Liver (tissue), 8 donors: ENCODE measurements at regions not wholly inside any gene's neighbourhood (a gene's known extent, or its start where the extent isn't known, plus 50 kb on each side); places are given as distances from the start of the nearest gene placed in this dataset.

ENCODE experiments used
- DNase-seq: peaks from one replicate; pipeline ENCODE4 v3.0.0-alpha.2; 2017; ENCODE audit warnings: low spot score
- H3K27ac ChIP-seq, 2 donors: one replicate each; pipeline ENCODE4 v1.7.0; 2013; ENCODE audit warnings: inconsistent platforms in 2 of 2, low read length in 2 of 2, control low read depth in 1 of 2, low read depth in 1 of 2, mild to moderate bottlenecking in 1 of 2
- H3K27me3 ChIP-seq, 4 donors: one replicate each; pipeline versions ENCODE4 v1.6.1 to v1.7.0; 2013; ENCODE audit warnings: low read length in 3 of 4, inconsistent platforms in 1 of 4, mild to moderate bottlenecking in 1 of 4, moderate library complexity in 1 of 4; ENCODE audit not compliant: control insufficient read depth in 4 of 4, insufficient read depth in 4 of 4
- H3K36me3 ChIP-seq, 4 donors: one replicate each; pipeline versions ENCODE4 v1.6.1 to v1.7.0; 2013; ENCODE audit warnings: low read length in 3 of 4, mild to moderate bottlenecking in 3 of 4, low read depth in 1 of 4, moderate library complexity in 1 of 4; ENCODE audit not compliant: control insufficient read depth in 4 of 4, insufficient read depth in 3 of 4
- H3K4me1 ChIP-seq, 4 donors: one replicate each; pipeline versions ENCODE4 v1.6.1 to v1.7.0; 2013; ENCODE audit warnings: low read length in 3 of 4, mild to moderate bottlenecking in 3 of 4, moderate library complexity in 1 of 4; ENCODE audit not compliant: control insufficient read depth in 4 of 4, insufficient read depth in 4 of 4
- H3K4me3 ChIP-seq, 3 donors: one replicate each; pipeline versions ENCODE4 v1.6.1 to v1.7.0; 2013; ENCODE audit warnings: low read length in 3 of 3, control low read depth in 1 of 3, low read depth in 1 of 3, mild to moderate bottlenecking in 1 of 3
- H3K9ac ChIP-seq, 2 donors: one replicate each; pipeline ENCODE4 v1.7.0; 2013; ENCODE audit warnings: low read length in 2 of 2, mild to moderate bottlenecking in 2 of 2, moderate library complexity in 2 of 2, control low read depth in 1 of 2, low read depth in 1 of 2
- H3K9me3 ChIP-seq, 4 donors: one replicate each; pipeline versions ENCODE4 v1.6.1 to v1.7.0; 2013; ENCODE audit warnings: low read length in 3 of 4; ENCODE audit not compliant: control insufficient read depth in 4 of 4
- FOXA2 ChIP-seq: IDR thresholded peaks from 2 replicates; pipeline ENCODE4 v1.6.1; 2016; ENCODE audit warnings: antibody characterized with exemption
- HNF4A ChIP-seq, 2 donors: conservative IDR thresholded peaks; 2 replicates each; pipeline ENCODE4 v1.6.1; 2016; ENCODE audit warnings: antibody characterized with exemption in 2 of 2, mild to moderate bottlenecking in 2 of 2
- HNF4G ChIP-seq: IDR thresholded peaks from 2 replicates; pipeline ENCODE4 v1.6.1; 2016; ENCODE audit warnings: antibody characterized with exemption
- RAD21 ChIP-seq, 2 donors: IDR thresholded peaks; 2 replicates each; pipeline ENCODE4 v1.6.1; 2016; ENCODE audit warnings: antibody characterized with exemption in 2 of 2, mild to moderate bottlenecking in 2 of 2
- SP1 ChIP-seq: IDR thresholded peaks from 2 replicates; pipeline ENCODE4 v1.6.1; 2018; ENCODE audit warnings: antibody characterized with exemption, mild to moderate bottlenecking
- ZBTB33 ChIP-seq: IDR thresholded peaks from 2 replicates; pipeline ENCODE4 v1.6.1; 2016; ENCODE audit warnings: antibody characterized with exemption
- WGBS: extraction: QIAGEN DNeasy Blood & Tissue Kit; methylation state at CpG from one replicate; pipeline ENCODE4 v1.1.7; 2013; 5-methylcytosine and 5-hydroxymethylcytosine counted together
- TF ChIP-seq, protein P1 (sequence below): fragments of 150-350 bp; IDR thresholded peaks from 2 replicates; pipeline ENCODE4 v1.5.1; 2017; ENCODE audit warnings: improper control_type of control experiment, low read depth, low read length; ENCODE audit not compliant: missing input control
- TF ChIP-seq, protein P2 (sequence below): IDR thresholded peaks from 2 replicates; pipeline ENCODE4 v1.6.1; 2016; ENCODE audit warnings: antibody characterized with exemption, mild to moderate bottlenecking
- donor health status: healthy.
- donor health status: healthy.
- donor health status: healthy.
- donor health status: healthy.
- donor health status: healthy.

DNA sequence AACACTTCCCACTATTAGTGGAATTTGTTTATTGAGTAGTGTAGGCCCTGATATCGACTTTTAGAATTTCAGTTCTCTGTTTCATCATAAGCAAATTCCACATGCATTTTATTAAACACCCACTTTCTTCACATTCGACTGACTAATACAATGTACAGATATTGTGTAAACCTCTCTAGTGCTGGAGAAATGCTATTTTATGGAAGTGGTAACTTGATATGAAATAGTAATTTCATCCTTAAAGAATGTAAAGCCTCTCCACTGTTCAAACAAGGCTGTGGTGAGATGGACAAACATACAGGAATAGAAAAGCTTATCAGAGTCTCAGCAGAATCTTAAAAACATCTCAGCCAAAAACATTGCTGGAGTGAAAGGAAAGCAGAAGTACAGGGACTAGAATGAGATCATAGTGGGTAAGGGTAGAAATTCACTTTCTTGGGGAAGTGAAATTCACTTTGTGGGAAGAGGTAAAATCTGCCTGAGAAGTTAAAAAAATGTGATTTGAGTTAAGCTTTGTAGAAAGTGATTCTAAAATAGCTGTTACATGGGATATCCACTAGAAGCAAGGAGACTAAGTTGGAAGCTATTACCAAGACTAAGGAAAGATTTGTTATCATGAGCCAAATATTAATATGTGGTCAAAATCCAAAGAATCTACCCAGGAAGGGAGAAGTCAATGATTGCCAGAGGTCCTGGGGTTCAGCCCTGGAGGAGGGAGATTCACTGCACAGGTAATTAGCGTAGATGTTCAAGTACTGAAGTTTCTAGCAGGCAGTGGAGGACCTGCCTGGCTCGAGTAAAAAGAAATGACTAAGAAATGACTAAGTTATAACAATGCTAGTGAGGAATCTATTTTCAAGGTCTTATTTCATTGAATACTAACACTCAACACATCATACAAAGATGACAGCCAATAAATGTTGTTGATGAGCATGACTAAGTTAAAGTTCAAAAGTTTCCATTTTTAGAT lies 398.3 kb upstream of the FAM47C start:
- H3K27ac ChIP-seq = no peak overlapping the region
- no peak for DNase-seq
- no peaks in the 10 kb centered on the region for H3K9me3 ChIP-seq
- H3K36me3 ChIP-seq = no peaks in the 10 kb centered on the region
- no peaks in the 10 kb centered on the region for H3K4me1 ChIP-seq
- H3K9ac ChIP-seq = no peak overlapping the region
- 59% methylated on average over 4 of the region's 4 CpGs for WGBS
- H3K27me3 ChIP-seq = no peaks in the 10 kb centered on the region
- TF ChIP-seq, protein P1, sequence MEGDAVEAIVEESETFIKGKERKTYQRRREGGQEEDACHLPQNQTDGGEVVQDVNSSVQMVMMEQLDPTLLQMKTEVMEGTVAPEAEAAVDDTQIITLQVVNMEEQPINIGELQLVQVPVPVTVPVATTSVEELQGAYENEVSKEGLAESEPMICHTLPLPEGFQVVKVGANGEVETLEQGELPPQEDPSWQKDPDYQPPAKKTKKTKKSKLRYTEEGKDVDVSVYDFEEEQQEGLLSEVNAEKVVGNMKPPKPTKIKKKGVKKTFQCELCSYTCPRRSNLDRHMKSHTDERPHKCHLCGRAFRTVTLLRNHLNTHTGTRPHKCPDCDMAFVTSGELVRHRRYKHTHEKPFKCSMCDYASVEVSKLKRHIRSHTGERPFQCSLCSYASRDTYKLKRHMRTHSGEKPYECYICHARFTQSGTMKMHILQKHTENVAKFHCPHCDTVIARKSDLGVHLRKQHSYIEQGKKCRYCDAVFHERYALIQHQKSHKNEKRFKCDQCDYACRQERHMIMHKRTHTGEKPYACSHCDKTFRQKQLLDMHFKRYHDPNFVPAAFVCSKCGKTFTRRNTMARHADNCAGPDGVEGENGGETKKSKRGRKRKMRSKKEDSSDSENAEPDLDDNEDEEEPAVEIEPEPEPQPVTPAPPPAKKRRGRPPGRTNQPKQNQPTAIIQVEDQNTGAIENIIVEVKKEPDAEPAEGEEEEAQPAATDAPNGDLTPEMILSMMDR = no peak
- no peak for TF ChIP-seq HNF4A (conservative IDR thresholded peaks at IDR 0.05)
- TF ChIP-seq HNF4G = no peak
- TF ChIP-seq FOXA2 = no peak
- H3K4me3 ChIP-seq = no peak overlapping the region

DNA sequence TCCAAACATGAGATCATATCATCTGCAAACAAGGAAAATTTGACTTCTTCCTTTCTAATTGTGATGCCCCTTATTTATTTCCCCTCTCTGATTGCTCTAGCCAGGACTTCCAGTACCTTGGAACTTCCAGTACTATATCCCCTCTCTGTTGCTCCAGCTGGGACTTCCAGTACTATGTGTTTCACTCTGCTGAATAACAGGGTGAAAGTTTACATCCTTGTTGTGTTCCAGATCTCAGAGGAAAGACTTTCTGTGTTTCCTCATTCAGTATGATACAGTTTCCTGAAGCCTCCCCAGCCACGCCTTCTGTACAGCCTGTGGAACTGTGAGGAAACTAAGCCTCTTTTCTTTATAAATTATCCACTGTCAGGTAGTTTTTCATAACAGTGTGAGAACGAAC lies 381.3 kb upstream of the FAM47C start:
- TF ChIP-seq SP1 (peak; percentile 37), ZBTB33 (no peak)
- Histone ChIP-seq H3K36me3 (no peaks in the 10 kb centered on the region), H3K27me3 (no peaks in the 10 kb centered on the region), H3K4me1 (no peaks in the 10 kb centered on the region), H3K4me3 (no peak overlapping the region), H3K9ac (no peak overlapping the region), H3K9me3 (no peaks in the 10 kb centered on the region), H3K27ac (no peak overlapping the region)
- DNase-seq = no peak
- WGBS = 59% methylated on average over 2 of the region's 2 CpGs

DNA sequence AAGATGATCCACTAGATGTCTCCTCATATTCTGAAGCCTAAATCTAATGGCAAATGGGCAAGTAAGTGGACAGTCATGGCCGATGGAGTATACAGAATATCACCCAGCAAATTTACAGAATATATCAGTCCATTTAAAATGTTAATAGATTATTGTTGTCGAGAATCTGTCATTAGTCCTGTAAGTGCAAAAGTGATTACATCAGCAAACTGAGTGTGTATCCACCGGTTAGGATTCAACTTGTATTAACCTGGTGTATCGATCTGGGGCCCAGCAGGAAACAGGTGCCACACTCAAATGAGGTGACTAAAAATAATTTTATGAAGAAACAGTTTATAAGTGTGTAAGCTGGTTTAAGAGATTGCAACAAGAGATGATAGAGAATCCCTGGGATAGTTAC lies 367.9 kb upstream of the FAM47C start:
- WGBS = 55% methylated on average over 4 of the region's 4 CpGs
- Histone ChIP-seq H3K36me3 (no peaks in the 10 kb centered on the region), H3K9me3 (no peaks in the 10 kb centered on the region), H3K4me3 (no peak overlapping the region), H3K4me1 (no peaks in the 10 kb centered on the region), H3K27ac (no peak overlapping the region), H3K9ac (no peak overlapping the region), H3K27me3 (peaks cover 0 to 3% (median 0%) of the 10 kb centered on the region in 4 donors)
- TF ChIP-seq SP1 = no peak
- no peak for DNase-seq

GRCh38 chrX:36642052-36642451 lies 366.1 kb upstream of the FAM47C start:
- WGBS = 56% methylated on average over 3 of the region's 3 CpGs

More at GRCh38 chrX:36642052-36642451, 366.1 kb upstream of the FAM47C start:
- no peak overlapping the region for H3K4me3 ChIP-seq
- no peak for DNase-seq
- no peaks in the 10 kb centered on the region for H3K4me1 ChIP-seq
- H3K27ac ChIP-seq = no peak overlapping the region
- no peak overlapping the region for H3K9ac ChIP-seq
- H3K36me3 ChIP-seq = no peaks in the 10 kb centered on the region
- TF ChIP-seq, protein P2, sequence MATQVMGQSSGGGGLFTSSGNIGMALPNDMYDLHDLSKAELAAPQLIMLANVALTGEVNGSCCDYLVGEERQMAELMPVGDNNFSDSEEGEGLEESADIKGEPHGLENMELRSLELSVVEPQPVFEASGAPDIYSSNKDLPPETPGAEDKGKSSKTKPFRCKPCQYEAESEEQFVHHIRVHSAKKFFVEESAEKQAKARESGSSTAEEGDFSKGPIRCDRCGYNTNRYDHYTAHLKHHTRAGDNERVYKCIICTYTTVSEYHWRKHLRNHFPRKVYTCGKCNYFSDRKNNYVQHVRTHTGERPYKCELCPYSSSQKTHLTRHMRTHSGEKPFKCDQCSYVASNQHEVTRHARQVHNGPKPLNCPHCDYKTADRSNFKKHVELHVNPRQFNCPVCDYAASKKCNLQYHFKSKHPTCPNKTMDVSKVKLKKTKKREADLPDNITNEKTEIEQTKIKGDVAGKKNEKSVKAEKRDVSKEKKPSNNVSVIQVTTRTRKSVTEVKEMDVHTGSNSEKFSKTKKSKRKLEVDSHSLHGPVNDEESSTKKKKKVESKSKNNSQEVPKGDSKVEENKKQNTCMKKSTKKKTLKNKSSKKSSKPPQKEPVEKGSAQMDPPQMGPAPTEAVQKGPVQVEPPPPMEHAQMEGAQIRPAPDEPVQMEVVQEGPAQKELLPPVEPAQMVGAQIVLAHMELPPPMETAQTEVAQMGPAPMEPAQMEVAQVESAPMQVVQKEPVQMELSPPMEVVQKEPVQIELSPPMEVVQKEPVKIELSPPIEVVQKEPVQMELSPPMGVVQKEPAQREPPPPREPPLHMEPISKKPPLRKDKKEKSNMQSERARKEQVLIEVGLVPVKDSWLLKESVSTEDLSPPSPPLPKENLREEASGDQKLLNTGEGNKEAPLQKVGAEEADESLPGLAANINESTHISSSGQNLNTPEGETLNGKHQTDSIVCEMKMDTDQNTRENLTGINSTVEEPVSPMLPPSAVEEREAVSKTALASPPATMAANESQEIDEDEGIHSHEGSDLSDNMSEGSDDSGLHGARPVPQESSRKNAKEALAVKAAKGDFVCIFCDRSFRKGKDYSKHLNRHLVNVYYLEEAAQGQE = no peak
- no peak for TF ChIP-seq RAD21 (IDR thresholded peaks at IDR 0.05)
- TF ChIP-seq HNF4A (conservative IDR thresholded peaks at IDR 0.05) = no peak
- H3K9me3 ChIP-seq = no peaks in the 10 kb centered on the region
- H3K27me3 ChIP-seq = no peaks in the 10 kb centered on the region
